ENCODE measurements at regions not wholly inside any gene's neighbourhood (a gene's known extent, or its start where the extent isn't known, plus 50 kb on each side); places are given as distances from the start of the nearest gene placed in this dataset.
A peak's percentile ranks its signal among the peaks of the same experiment; 100 is the strongest.

DNA sequence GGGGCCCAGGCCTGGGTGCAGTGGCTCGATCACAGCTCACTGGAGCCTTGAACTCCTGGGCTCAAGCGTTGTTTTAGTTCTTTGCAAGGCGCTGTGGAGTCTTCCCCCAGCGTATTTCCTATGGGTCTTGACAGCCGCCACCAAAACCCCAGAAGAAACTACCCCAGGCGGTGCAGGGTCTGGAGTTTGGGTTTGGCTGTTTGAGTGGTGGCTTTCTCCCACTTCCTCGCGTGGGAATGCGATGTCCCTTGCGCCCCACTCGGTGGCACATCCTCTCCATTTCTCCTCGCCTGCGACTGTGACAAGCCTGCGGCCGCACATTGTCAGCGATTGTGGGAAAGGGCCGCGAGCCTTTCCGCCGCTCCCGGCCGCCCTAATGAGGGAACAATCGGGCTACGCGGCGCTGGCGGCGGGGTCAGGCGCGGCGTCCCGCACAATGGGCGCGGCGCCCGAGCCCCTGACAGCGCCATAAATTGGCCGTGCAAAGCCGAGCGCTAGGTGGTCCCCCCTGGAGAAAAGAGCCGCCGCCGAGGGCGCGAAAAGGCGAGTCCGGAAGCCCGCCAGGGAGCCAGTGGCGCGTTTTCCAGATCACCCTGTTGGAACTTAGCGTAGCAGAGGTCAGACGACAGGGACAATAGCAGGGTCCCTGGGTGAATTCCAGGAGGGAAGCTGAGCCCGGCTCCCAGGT, 194.9 kb upstream of the POU3F3 start:
- Histone ChIP-seq H3K27ac (ENCODE audit: low read length) (no peak overlapping the region), H3K4me1 (ENCODE audit: insufficient read depth, low read length) (peaks cover 4% of the 10 kb centered on the region; the same call in 1 of the 2 replicates), H3K36me3 (ENCODE audit: insufficient read depth, low read length) (no peaks in the 10 kb centered on the region), H3K4me2 (ENCODE audit: insufficient read depth, low read length) (no peak overlapping the region), H3K9ac (ENCODE audit: low read depth, low read length) (no peak overlapping the region), H4K20me1 (ENCODE audit: insufficient read depth, low read length) (no peaks in the 10 kb centered on the region), H3K4me3 (ENCODE audit: low read depth in 1 of 2, low read length in 2 of 2) (no peak overlapping the region), H2AFZ (ENCODE audit: low read depth, low read length) (no peak overlapping the region; the same call in 1 of the 2 replicates), H3K9me3 (ENCODE audit: insufficient read depth, low read length, severe bottlenecking) (no peaks in the 10 kb centered on the region), H3K79me2 (ENCODE audit: insufficient read depth, low read length) (no peaks in the 10 kb centered on the region), H3K27me3 (ENCODE audit: insufficient read depth, low read length, poor library complexity) (no peaks in the 10 kb centered on the region)
- TF ChIP-seq, protein P1, sequence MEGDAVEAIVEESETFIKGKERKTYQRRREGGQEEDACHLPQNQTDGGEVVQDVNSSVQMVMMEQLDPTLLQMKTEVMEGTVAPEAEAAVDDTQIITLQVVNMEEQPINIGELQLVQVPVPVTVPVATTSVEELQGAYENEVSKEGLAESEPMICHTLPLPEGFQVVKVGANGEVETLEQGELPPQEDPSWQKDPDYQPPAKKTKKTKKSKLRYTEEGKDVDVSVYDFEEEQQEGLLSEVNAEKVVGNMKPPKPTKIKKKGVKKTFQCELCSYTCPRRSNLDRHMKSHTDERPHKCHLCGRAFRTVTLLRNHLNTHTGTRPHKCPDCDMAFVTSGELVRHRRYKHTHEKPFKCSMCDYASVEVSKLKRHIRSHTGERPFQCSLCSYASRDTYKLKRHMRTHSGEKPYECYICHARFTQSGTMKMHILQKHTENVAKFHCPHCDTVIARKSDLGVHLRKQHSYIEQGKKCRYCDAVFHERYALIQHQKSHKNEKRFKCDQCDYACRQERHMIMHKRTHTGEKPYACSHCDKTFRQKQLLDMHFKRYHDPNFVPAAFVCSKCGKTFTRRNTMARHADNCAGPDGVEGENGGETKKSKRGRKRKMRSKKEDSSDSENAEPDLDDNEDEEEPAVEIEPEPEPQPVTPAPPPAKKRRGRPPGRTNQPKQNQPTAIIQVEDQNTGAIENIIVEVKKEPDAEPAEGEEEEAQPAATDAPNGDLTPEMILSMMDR (IDR thresholded peaks at IDR 0.05; ENCODE audit: borderline replicate concordance, extremely low read depth, low read length, poor library complexity, severe bottlenecking): no peak
- no peak for TF ChIP-seq EZH2 (IDR thresholded peaks at IDR 0.05; ENCODE audit: borderline replicate concordance, low read depth, low read length, severe bottlenecking)
- 0 out of 3 replicates have a peak, but pooled peaks have one; percentile 17 for ATAC-seq (ENCODE audit: insufficient read depth, low read depth)
- no peak for DNase-seq

DNA sequence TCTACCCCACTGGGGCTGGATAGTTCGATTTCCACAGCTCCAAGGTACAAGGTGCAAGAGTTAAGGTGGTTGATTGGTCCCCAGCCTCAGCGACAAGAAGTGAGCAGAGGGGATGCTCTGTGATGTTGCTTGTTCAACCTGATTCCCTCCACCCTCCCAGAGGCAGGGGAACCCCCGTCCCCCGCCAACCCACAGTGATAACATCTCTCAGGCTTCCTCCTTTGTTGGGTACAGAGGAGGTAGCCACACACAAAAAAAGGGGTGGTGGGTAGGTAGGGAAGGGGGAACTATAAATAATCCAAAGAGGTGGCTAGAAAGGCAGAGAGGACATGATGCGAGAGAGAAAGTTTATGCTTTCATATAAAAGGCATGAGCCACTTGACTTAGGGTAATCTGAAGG, 192.9 kb upstream of the POU3F3 start:
- DNase-seq (no peak), ATAC-seq (ENCODE audit: insufficient read depth, low read depth) (no peak)
- no peak for TF ChIP-seq EZH2 (IDR thresholded peaks at IDR 0.05; ENCODE audit: borderline replicate concordance, low read depth, low read length, severe bottlenecking)
- TF ChIP-seq, protein P1 (IDR thresholded peaks at IDR 0.05; ENCODE audit: borderline replicate concordance, extremely low read depth, low read length, poor library complexity, severe bottlenecking): no peak

DNA sequence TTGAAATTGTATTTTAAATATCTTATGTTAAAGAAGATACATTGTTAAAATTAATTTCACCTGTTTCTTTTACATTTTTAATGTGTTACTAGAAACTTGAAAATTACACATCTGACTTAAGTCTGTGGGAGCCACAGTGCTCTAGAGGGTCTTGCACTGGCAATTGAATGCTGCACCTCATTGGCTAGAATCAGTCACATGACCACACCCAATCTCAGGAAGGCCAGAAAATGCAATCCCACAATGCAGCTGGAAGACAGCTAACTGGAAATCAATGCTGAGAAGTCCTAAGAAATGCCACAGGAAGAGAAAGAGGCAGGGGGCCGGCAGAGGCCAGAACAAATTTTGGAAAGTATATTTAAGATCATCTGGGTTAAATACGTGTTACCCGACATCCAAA, 189.2 kb upstream of the POU3F3 start:
- Histone ChIP-seq H3K79me2 (ENCODE audit: insufficient read depth, low read length) (no peaks in the 10 kb centered on the region), H3K4me1 (ENCODE audit: insufficient read depth, low read length) (no peaks in the 10 kb centered on the region), H3K27me3 (ENCODE audit: insufficient read depth, low read length, poor library complexity) (peaks cover 3% of the 10 kb centered on the region), H3K36me3 (ENCODE audit: insufficient read depth, low read length) (no peaks in the 10 kb centered on the region), H3K9me3 (ENCODE audit: insufficient read depth, low read length, severe bottlenecking) (no peaks in the 10 kb centered on the region), H3K4me2 (ENCODE audit: insufficient read depth, low read length) (no peak overlapping the region), H3K27ac (ENCODE audit: low read length) (no peak overlapping the region), H3K4me3 (ENCODE audit: low read depth in 1 of 2, low read length in 2 of 2) (no peak overlapping the region), H2AFZ (ENCODE audit: low read depth, low read length) (no peak overlapping the region), H4K20me1 (ENCODE audit: insufficient read depth, low read length) (no peaks in the 10 kb centered on the region), H3K9ac (ENCODE audit: low read depth, low read length) (no peak overlapping the region)
- ATAC-seq (ENCODE audit: insufficient read depth, low read depth): no peak
- DNase-seq: no peak
- no peak for TF ChIP-seq EZH2 (IDR thresholded peaks at IDR 0.05; ENCODE audit: borderline replicate concordance, low read depth, low read length, severe bottlenecking)
- TF ChIP-seq, protein P1 (IDR thresholded peaks at IDR 0.05; ENCODE audit: borderline replicate concordance, extremely low read depth, low read length, poor library complexity, severe bottlenecking): no peak

More for the DNA sequence above, 192.9 kb upstream of the POU3F3 start:
- H3K4me2 ChIP-seq (ENCODE audit: insufficient read depth, low read length): no peak overlapping the region
- H4K20me1 ChIP-seq (ENCODE audit: insufficient read depth, low read length): no peaks in the 10 kb centered on the region
- no peaks in the 10 kb centered on the region for H3K9me3 ChIP-seq (ENCODE audit: insufficient read depth, low read length, severe bottlenecking)
- H3K36me3 ChIP-seq (ENCODE audit: insufficient read depth, low read length): no peaks in the 10 kb centered on the region
- H3K27me3 ChIP-seq (ENCODE audit: insufficient read depth, low read length, poor library complexity): no peaks in the 10 kb centered on the region
- H3K27ac ChIP-seq (ENCODE audit: low read length): no peak overlapping the region
- H2AFZ ChIP-seq (ENCODE audit: low read depth, low read length): no peak overlapping the region
- no peaks in the 10 kb centered on the region for H3K79me2 ChIP-seq (ENCODE audit: insufficient read depth, low read length)
- H3K4me1 ChIP-seq (ENCODE audit: insufficient read depth, low read length): peaks cover 4% of the 10 kb centered on the region; the same call in 1 of the 2 replicates
- H3K9ac ChIP-seq (ENCODE audit: low read depth, low read length): no peak overlapping the region
- H3K4me3 ChIP-seq (ENCODE audit: low read depth in 1 of 2, low read length in 2 of 2): no peak overlapping the region
